Stimulated activated naive CD8-positive, alpha-beta T cell treated with anti-CD3 and anti-CD28 coated beads, Interleukin-15, Interleukin-2, amounts not matched to agents 100 ng/mL and 50 ng/mL, for 24 hours (primary cell): ENCODE measurements at regions not wholly inside any gene's neighbourhood (a gene's known extent, or its start where the extent isn't known, plus 50 kb on each side); places are given as distances from the start of the nearest gene placed in this dataset.
A peak's percentile ranks its signal among the peaks of the same experiment; 100 is the strongest.

Experiments
- H3K27ac Mint-ChIP-seq: one replicate; pipeline ENCODE4 v1.8.0; 2021; ENCODE audit warnings: mild to moderate bottlenecking, mixed read lengths
- H3K27me3 Mint-ChIP-seq: one replicate; pipeline ENCODE4 v1.8.0; 2021; ENCODE audit warnings: mixed read lengths
- H3K36me3 Mint-ChIP-seq: one replicate; pipeline ENCODE4 v1.8.0; 2021; ENCODE audit warnings: low read depth, mixed read lengths
- H3K4me1 Mint-ChIP-seq: one replicate; pipeline ENCODE4 v1.8.0; 2021; ENCODE audit warnings: low read depth, mixed read lengths
- H3K4me3 Mint-ChIP-seq: one replicate; pipeline ENCODE4 v1.8.0; 2021; ENCODE audit warnings: mild to moderate bottlenecking, mixed read lengths
- H3K9me3 Mint-ChIP-seq: one replicate; pipeline ENCODE4 v1.8.0; 2021; ENCODE audit warnings: mixed read lengths

DNA sequence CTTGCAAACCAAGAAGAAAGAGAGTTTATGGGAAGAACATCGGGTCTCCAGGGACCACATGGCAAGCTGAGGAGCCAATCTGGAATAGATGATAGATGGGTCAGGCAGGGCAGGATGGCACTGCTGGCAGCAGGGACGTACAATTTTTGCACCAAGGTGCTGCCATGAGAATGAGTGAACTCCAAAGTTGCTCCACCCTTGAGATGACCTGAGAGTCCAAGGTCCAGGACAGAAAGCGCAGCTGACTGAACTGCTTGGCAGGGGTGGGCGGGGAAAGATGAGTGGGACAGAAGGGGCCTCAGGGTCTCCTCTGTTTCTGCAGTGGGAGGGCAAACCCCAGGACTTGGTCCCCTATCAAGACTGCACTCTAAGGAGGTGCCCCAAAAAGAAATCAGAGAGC is 136.7 kb upstream of the GSC start:
- Mint-ChIP-seq H3K4me3 (no peak overlapping the region), H3K27me3 (peaks cover 8% of the 10 kb centered on the region), H3K36me3 (no peaks in the 10 kb centered on the region), H3K4me1 (no peaks in the 10 kb centered on the region), H3K27ac (no peak overlapping the region), H3K9me3 (peaks cover 10% of the 10 kb centered on the region)

DNA sequence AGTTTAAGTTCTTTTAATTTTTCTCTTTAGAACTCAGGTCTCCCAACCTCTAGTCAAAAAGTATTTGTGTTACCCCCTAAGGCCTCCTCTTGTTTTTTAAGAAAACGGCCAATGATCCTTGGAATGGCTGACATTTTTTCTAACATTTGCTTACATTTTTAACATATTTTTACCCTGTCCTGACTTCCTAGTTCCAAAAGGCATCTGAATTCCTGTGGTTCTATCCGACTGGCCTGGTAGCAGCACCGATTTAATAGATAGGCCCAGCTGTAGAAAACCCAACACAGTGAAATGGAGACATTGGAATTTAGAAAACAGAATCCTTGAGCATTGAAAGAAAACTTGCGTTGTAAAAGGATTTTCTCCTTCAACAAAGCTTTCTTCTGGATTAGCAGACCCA is 134.7 kb upstream of the GSC start:
- H3K9me3 Mint-ChIP-seq = no peaks in the 10 kb centered on the region
- H3K27ac Mint-ChIP-seq = no peak overlapping the region
- no peak overlapping the region for H3K4me3 Mint-ChIP-seq
- no peaks in the 10 kb centered on the region for H3K36me3 Mint-ChIP-seq
- H3K4me1 Mint-ChIP-seq = no peaks in the 10 kb centered on the region
- H3K27me3 Mint-ChIP-seq = peaks cover 3% of the 10 kb centered on the region

- Mint-ChIP-seq H3K36me3 (no peaks in the 10 kb centered on the region), H3K4me1 (no peaks in the 10 kb centered on the region), H3K9me3 (no peaks in the 10 kb centered on the region), H3K27ac (no peak overlapping the region), H3K4me3 (no peak overlapping the region), H3K27me3 (peaks cover 3% of the 10 kb centered on the region)
These were observed 134.0 kb upstream of the GSC start for GRCh38 chr14:94903883-94904282.

DNA sequence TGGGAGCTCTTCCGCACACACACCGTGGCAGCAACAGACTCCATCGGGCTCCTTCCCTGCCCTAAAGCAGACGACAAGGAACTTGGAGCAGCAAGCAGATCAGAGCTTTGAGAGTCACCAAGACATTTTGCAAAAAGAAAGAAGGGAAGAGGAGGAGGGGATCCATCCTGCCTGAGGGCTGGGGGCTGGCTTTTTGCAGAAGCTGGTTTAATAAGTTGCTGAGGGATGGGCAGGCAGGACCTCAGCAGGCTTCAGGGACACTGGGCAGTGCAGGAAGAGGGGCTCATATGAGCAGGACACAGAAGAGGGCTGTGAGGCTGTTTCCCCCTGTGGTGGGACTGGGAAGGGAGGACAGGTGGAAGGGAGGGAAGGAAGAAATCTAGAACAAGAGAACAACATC is 133.4 kb upstream of the GSC start:
- Mint-ChIP-seq H3K27me3 (peaks cover 3% of the 10 kb centered on the region), H3K27ac (no peak overlapping the region), H3K4me1 (no peaks in the 10 kb centered on the region), H3K36me3 (no peaks in the 10 kb centered on the region), H3K4me3 (no peak overlapping the region), H3K9me3 (no peaks in the 10 kb centered on the region)

DNA sequence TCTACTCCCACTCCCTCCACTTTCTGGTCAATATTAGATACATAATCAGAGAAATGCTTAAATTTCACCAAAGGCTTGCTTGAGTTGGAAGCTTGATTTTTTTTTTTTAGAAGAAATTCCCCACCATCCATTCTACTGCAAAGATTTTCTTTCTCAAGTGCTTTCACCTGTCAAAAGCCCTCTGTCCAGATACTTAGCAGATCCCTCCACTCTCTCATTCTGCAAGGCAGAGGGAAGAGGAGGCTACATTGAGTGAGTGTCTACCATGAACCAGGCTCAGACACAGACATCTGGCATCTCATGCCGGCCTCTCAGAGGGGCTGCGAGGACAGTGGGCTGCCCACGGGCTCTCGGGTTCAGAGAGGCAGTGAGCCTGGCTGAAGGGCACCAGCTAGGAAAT is 127.6 kb upstream of the GSC start:
- Mint-ChIP-seq H3K27me3 (peaks cover 4% of the 10 kb centered on the region), H3K36me3 (no peaks in the 10 kb centered on the region), H3K4me1 (no peaks in the 10 kb centered on the region), H3K9me3 (peaks cover 3% of the 10 kb centered on the region), H3K27ac (no peak overlapping the region), H3K4me3 (no peak overlapping the region)

- H3K27ac Mint-ChIP-seq = peak overlapping the region; percentile 1
- peaks cover 3% of the 10 kb centered on the region for H3K9me3 Mint-ChIP-seq
- H3K4me1 Mint-ChIP-seq = no peaks in the 10 kb centered on the region
- no peak overlapping the region for H3K4me3 Mint-ChIP-seq
- H3K36me3 Mint-ChIP-seq = no peaks in the 10 kb centered on the region
- H3K27me3 Mint-ChIP-seq = peaks cover 4% of the 10 kb centered on the region
These were observed 127.2 kb upstream of the GSC start for GRCh38 chr14:94897082-94897481.

- H3K36me3 Mint-ChIP-seq = no peaks in the 10 kb centered on the region
- no peak overlapping the region for H3K4me3 Mint-ChIP-seq
- no peaks in the 10 kb centered on the region for H3K4me1 Mint-ChIP-seq
- H3K27me3 Mint-ChIP-seq = peaks cover 4% of the 10 kb centered on the region
- peaks cover 3% of the 10 kb centered on the region for H3K9me3 Mint-ChIP-seq
- no peak overlapping the region for H3K27ac Mint-ChIP-seq
These were observed 123.7 kb upstream of the GSC start for GRCh38 chr14:94893411-94894160.

DNA sequence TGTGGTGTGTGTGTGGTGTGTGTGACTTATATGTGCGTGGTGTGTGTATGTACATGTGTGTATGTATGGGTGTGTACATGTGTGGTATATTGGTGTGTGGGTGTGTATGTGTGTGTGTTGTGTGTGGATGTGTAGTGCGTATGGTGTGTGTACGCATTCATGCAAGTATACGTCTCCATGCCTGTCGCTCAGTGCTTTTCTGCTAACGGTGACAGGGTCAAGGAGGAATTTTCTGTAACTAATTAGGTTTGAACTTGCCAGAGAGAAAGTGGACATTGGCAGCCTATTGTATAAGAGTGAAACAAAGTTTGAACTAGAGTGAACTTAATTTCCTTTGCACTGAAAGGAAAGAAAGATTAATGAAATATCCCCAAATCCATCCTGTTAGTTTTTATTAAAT is 120.9 kb upstream of the GSC start:
- H3K4me3 Mint-ChIP-seq = no peak overlapping the region
- no peaks in the 10 kb centered on the region for H3K27me3 Mint-ChIP-seq
- H3K4me1 Mint-ChIP-seq = no peaks in the 10 kb centered on the region
- no peaks in the 10 kb centered on the region for H3K36me3 Mint-ChIP-seq
- peaks cover 3% of the 10 kb centered on the region for H3K9me3 Mint-ChIP-seq
- no peak overlapping the region for H3K27ac Mint-ChIP-seq

GRCh38 chr14:94889520-94890312 is 119.8 kb upstream of the GSC start:
- no peaks in the 10 kb centered on the region for H3K36me3 Mint-ChIP-seq

GRCh38 chr14:94888121-94888520 is 118.2 kb upstream of the GSC start:
- Mint-ChIP-seq H3K27ac (no peak overlapping the region), H3K4me3 (no peak overlapping the region), H3K36me3 (no peaks in the 10 kb centered on the region), H3K9me3 (no peaks in the 10 kb centered on the region), H3K4me1 (no peaks in the 10 kb centered on the region), H3K27me3 (no peaks in the 10 kb centered on the region)

More at GRCh38 chr14:94889520-94890312, 119.8 kb upstream of the GSC start:
- no peak overlapping the region for H3K4me3 Mint-ChIP-seq
- H3K4me1 Mint-ChIP-seq = no peaks in the 10 kb centered on the region
- no peaks in the 10 kb centered on the region for H3K27me3 Mint-ChIP-seq
- no peak overlapping the region for H3K27ac Mint-ChIP-seq
- H3K9me3 Mint-ChIP-seq = no peaks in the 10 kb centered on the region

GRCh38 chr14:94887591-94887990 is 117.7 kb upstream of the GSC start:
- Mint-ChIP-seq H3K9me3 (no peaks in the 10 kb centered on the region), H3K36me3 (no peaks in the 10 kb centered on the region), H3K27me3 (no peaks in the 10 kb centered on the region), H3K27ac (no peak overlapping the region), H3K4me3 (no peak overlapping the region), H3K4me1 (no peaks in the 10 kb centered on the region)

- Mint-ChIP-seq H3K4me3 (no peak overlapping the region), H3K9me3 (no peaks in the 10 kb centered on the region), H3K27me3 (no peaks in the 10 kb centered on the region), H3K4me1 (no peaks in the 10 kb centered on the region), H3K36me3 (no peaks in the 10 kb centered on the region), H3K27ac (no peak overlapping the region)
These were observed 117.0 kb upstream of the GSC start for GRCh38 chr14:94886931-94887330.

DNA sequence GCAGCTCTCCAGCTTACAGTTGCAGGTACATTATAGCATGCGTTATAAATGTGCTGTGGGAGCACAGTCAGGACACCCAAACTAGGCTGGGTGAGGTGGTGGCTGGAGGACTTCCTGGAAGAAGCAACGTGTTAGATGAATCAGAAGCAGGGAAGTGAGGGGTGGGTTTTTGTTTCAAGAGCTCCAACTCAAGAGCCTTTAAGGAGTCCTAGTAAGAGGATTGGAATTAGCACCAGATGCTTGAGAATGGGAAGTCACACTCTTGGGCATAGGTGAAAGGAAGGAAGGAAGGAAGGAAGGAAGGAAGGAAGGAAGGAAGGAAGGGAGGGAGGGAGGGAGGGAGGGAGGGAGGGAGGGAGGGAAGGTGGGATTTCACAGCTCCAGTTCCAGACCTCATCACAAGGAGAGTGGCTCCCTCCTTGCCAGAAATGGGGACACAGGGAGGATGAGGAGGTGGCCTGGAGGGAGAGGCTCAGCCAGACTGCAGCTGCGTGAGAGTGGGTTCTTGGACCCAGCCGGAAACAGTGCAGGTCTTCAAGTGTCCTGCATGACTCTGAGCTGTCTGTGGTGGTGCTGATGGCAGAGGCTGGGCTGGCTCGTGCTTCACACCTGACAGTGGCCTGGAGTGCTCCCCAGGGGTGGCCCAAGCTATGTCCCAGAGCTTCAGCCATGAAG is 115.7 kb upstream of the GSC start:
- Mint-ChIP-seq H3K4me3 (no peak overlapping the region), H3K36me3 (no peaks in the 10 kb centered on the region), H3K27me3 (no peaks in the 10 kb centered on the region), H3K4me1 (no peaks in the 10 kb centered on the region), H3K9me3 (no peaks in the 10 kb centered on the region), H3K27ac (no peak overlapping the region)

GRCh38 chr14:94884616-94885230 is 114.8 kb upstream of the GSC start:
- Mint-ChIP-seq H3K9me3 (no peaks in the 10 kb centered on the region), H3K27me3 (no peaks in the 10 kb centered on the region), H3K27ac (no peak overlapping the region), H3K4me3 (no peak overlapping the region), H3K36me3 (no peaks in the 10 kb centered on the region), H3K4me1 (no peaks in the 10 kb centered on the region)

- H3K4me1 Mint-ChIP-seq = no peaks in the 10 kb centered on the region
- peaks cover 4% of the 10 kb centered on the region for H3K27me3 Mint-ChIP-seq
- no peaks in the 10 kb centered on the region for H3K9me3 Mint-ChIP-seq
- no peaks in the 10 kb centered on the region for H3K36me3 Mint-ChIP-seq
- no peak overlapping the region for H3K27ac Mint-ChIP-seq
- H3K4me3 Mint-ChIP-seq = no peak overlapping the region
These were observed 112.5 kb upstream of the GSC start for GRCh38 chr14:94882401-94882800.
